H1 (cell line): ENCODE measurements at regions not wholly inside any gene's neighbourhood (a gene's known extent, or its start where the extent isn't known, plus 50 kb on each side); places are given as distances from the start of the nearest gene placed in this dataset.

ENCODE experiments used
- ATF2 ChIP-seq: IDR thresholded peaks from 2 replicates; pipeline ENCODE4 v1.6.1; 2012; ENCODE audit warnings: low read length, inconsistent platforms
- CHD2 ChIP-seq: IDR thresholded peaks from 2 replicates; pipeline ENCODE4 v1.6.1; 2012; ENCODE audit warnings: low read length, improper control_type of control experiment
- GTF2F1 ChIP-seq: IDR thresholded peaks from 2 replicates; pipeline ENCODE4 v1.6.1; 2012; ENCODE audit warnings: low read depth, low read length, improper control_type of control experiment, borderline replicate concordance
- HDAC6 ChIP-seq: IDR thresholded peaks from one replicate; pipeline ENCODE4 v1.7.1; 2012; ENCODE audit warnings: low read depth, mild to moderate bottlenecking, inconsistent platforms, low read length, moderate library complexity
- SIRT6 ChIP-seq: IDR thresholded peaks from one replicate; pipeline ENCODE4 v1.7.1; 2012; ENCODE audit warnings: low read length, inconsistent platforms
- TAF7 ChIP-seq: optimal IDR thresholded peaks from 2 replicates; pipeline ENCODE3; 2011; ENCODE audit warnings: low read depth, mild to moderate bottlenecking, inconsistent platforms, low read length, moderate library complexity, borderline replicate concordance

- TF ChIP-seq GTF2F1 (no peak), SIRT6 (no peak), CHD2 (no peak), TAF7 (no peak), HDAC6 (no peak), ATF2 (no peak)
Observed at GRCh38 chrX:145506214-145506613, 258.9 kb downstream of the SPANXN1 start (continued).
